ENCODE measurements at regions not wholly inside any gene's neighbourhood (a gene's known extent, or its start where the extent isn't known, plus 50 kb on each side); places are given as distances from the start of the nearest gene placed in this dataset.

DNA sequence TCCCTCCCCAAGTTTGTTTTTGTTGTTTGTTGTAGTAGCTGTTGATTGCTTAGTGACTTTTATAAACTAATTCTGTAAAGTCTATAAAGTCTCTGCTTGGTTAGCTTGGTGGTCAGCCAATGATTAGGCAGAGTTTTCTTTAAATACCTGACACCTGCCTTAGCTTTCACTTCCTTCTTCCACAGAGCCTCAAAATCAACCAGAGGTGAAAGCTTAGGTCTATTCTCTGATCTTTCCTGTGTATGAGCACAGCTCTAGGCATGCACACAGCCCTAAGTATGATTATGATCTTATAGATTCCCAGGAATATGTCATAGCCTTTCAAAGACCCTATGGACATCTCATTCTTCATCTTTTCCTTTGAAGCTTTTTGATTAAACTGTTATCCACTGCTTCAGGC, 514.7 kb downstream of the AACS start:
- no peaks in the 10 kb centered on the region for H3K4me1 ChIP-seq (ENCODE audit: control insufficient read depth in 2 of 2, insufficient read depth in 2 of 2, low read length in 2 of 2)
- no peak overlapping the region for H3K4me3 ChIP-seq (ENCODE audit: low read length in 2 of 2)
- H3K36me3 ChIP-seq (ENCODE audit: control insufficient read depth in 2 of 2, insufficient read depth in 2 of 2, low read length in 1 of 2), result no peaks in the 10 kb centered on the region

DNA sequence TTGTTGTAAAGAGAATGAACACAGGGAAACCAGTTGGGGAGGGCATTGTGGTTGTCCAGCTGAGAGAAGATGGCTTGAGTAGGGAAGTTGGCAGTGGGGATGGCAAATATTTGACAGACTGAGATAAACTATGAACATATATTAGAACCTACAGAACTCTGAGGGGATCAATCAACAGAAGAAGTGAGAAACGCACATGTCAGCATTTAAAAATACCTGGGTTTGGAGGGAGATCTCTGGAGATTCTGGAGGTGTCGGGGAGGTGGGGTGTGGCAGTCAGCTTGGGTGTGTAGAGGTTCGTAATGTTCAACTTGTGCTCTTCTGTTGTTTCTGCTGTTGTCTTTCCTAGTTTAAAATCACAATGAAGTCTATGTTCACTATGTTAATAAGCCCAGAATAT, 517.8 kb downstream of the AACS start:
- 93% methylated on average over 3 of the region's 3 CpGs for WGBS
- H3K4me1 ChIP-seq (ENCODE audit: control insufficient read depth in 2 of 2, insufficient read depth in 2 of 2, low read length in 2 of 2), result no peaks in the 10 kb centered on the region
- H3K27ac ChIP-seq (ENCODE audit: low read depth in 1 of 2, low read length in 1 of 2), result no peak overlapping the region
- H3K36me3 ChIP-seq (ENCODE audit: control insufficient read depth in 2 of 2, insufficient read depth in 2 of 2, low read length in 1 of 2), result no peaks in the 10 kb centered on the region
- DNase-seq (ENCODE audit: low read depth in 6 of 9, low spot score in 9 of 9), result no peak
- no peaks in the 10 kb centered on the region for H3K9me3 ChIP-seq (ENCODE audit: control insufficient read depth in 2 of 2, insufficient read depth in 1 of 2, low read length in 1 of 2)
- H3K27me3 ChIP-seq (ENCODE audit: control insufficient read depth in 2 of 2, insufficient read depth in 1 of 2, low read length in 1 of 2), result no peaks in the 10 kb centered on the region
- no peak overlapping the region for H3K4me3 ChIP-seq (ENCODE audit: low read length in 2 of 2)

More for the DNA sequence above, 514.7 kb downstream of the AACS start:
- DNase-seq (ENCODE audit: low read depth in 6 of 9, low spot score in 9 of 9), result no peak
- no peaks in the 10 kb centered on the region for H3K9me3 ChIP-seq (ENCODE audit: control insufficient read depth in 2 of 2, insufficient read depth in 1 of 2, low read length in 1 of 2)
- H3K27me3 ChIP-seq (ENCODE audit: control insufficient read depth in 2 of 2, insufficient read depth in 1 of 2, low read length in 1 of 2), result no peaks in the 10 kb centered on the region
- no peak overlapping the region for H3K27ac ChIP-seq (ENCODE audit: low read depth in 1 of 2, low read length in 1 of 2)

DNA sequence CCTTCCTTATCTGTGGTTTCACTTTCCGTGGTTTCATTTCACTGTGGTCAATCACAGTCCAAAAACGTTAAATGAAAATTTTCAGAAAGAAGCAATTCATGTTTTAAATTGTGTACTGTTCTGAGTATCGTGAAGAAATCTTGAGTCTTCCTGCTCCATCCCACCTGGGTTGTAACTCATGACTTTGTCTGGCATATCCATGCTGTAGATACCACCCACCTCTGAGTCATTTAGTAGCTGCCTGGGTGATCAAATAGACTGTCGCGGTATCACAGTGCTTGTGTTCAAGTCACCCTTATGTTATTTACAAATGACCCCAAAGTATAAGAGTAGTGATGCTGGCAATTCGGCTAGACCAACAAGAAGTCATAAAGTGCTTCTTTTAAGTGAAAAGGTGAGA, 521.2 kb downstream of the AACS start:
- no peak for DNase-seq (ENCODE audit: low read depth in 6 of 9, low spot score in 9 of 9)
- Histone ChIP-seq H3K9me3 (ENCODE audit: control insufficient read depth in 2 of 2, insufficient read depth in 1 of 2, low read length in 1 of 2) (no peaks in the 10 kb centered on the region), H3K4me1 (ENCODE audit: control insufficient read depth in 2 of 2, insufficient read depth in 2 of 2, low read length in 2 of 2) (no peaks in the 10 kb centered on the region), H3K36me3 (ENCODE audit: control insufficient read depth in 2 of 2, insufficient read depth in 2 of 2, low read length in 1 of 2) (no peaks in the 10 kb centered on the region), H3K27me3 (ENCODE audit: control insufficient read depth in 2 of 2, insufficient read depth in 1 of 2, low read length in 1 of 2) (no peaks in the 10 kb centered on the region), H3K27ac (ENCODE audit: low read depth in 1 of 2, low read length in 1 of 2) (no peak overlapping the region), H3K4me3 (ENCODE audit: low read length in 2 of 2) (no peak overlapping the region)
- 82% methylated on average over 6 of the region's 6 CpGs for WGBS

DNA sequence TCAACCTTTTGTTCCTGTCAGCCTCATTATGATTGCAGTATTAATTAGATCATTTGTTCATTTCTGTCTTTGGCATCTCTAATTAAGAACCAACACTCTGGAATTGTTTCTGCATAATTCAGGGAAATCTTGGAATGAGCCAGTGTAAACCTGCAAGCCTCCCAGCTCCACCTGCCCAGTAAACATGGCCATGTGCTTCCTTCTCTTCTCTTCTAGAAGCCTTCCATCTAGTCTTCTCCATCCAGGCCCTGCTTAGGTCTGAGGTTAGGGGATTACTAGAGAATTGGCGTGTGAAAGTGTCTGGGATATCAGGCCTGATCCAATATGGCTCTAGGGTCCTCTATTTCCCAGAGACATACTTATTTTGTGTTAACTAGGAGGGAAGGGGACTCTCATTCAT, 528.0 kb downstream of the AACS start:
- no peak overlapping the region for H3K4me3 ChIP-seq (ENCODE audit: low read length in 2 of 2)
- H3K36me3 ChIP-seq (ENCODE audit: control insufficient read depth in 2 of 2, insufficient read depth in 2 of 2, low read length in 1 of 2), result no peaks in the 10 kb centered on the region
- no peaks in the 10 kb centered on the region for H3K9me3 ChIP-seq (ENCODE audit: control insufficient read depth in 2 of 2, insufficient read depth in 1 of 2, low read length in 1 of 2)
- WGBS, result 88% methylated on average over 1 of the region's 1 CpG
- DNase-seq (ENCODE audit: low read depth in 6 of 9, low spot score in 9 of 9), result no peak
- H3K27ac ChIP-seq (ENCODE audit: low read depth in 1 of 2, low read length in 1 of 2), result no peak overlapping the region
- H3K4me1 ChIP-seq (ENCODE audit: control insufficient read depth in 2 of 2, insufficient read depth in 2 of 2, low read length in 2 of 2), result no peaks in the 10 kb centered on the region
- H3K27me3 ChIP-seq (ENCODE audit: control insufficient read depth in 2 of 2, insufficient read depth in 1 of 2, low read length in 1 of 2), result no peaks in the 10 kb centered on the region

DNA sequence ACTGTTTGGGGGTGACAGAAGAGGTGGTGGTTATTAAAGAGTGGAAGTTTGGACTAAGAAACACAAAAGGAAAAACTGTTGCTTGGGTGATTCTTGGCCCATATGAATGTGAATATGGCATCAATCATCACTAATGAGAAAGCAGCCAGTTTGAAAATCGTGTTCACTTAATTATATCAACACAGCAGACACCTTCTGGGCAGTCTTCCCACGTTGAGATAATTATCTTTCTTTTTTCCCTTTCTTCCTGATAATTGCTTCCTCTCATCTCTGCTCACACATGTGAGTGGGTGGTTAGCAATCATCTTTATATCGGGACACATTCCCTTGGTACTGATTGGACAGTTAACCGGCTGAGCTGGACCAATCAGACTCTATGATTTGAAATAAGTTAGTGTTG, 539.7 kb downstream of the AACS start:
- WGBS, result 75% methylated on average over 4 of the region's 4 CpGs
- Histone ChIP-seq H3K27ac (ENCODE audit: low read depth in 1 of 2, low read length in 1 of 2) (no peak overlapping the region), H3K27me3 (ENCODE audit: control insufficient read depth in 2 of 2, insufficient read depth in 1 of 2, low read length in 1 of 2) (no peaks in the 10 kb centered on the region), H3K4me1 (ENCODE audit: control insufficient read depth in 2 of 2, insufficient read depth in 2 of 2, low read length in 2 of 2) (no peaks in the 10 kb centered on the region), H3K4me3 (ENCODE audit: low read length in 2 of 2) (no peak overlapping the region), H3K36me3 (ENCODE audit: control insufficient read depth in 2 of 2, insufficient read depth in 2 of 2, low read length in 1 of 2) (no peaks in the 10 kb centered on the region), H3K9me3 (ENCODE audit: control insufficient read depth in 2 of 2, insufficient read depth in 1 of 2, low read length in 1 of 2) (no peaks in the 10 kb centered on the region)
- DNase-seq (ENCODE audit: low read depth in 6 of 9, low spot score in 9 of 9), result no peak

DNA sequence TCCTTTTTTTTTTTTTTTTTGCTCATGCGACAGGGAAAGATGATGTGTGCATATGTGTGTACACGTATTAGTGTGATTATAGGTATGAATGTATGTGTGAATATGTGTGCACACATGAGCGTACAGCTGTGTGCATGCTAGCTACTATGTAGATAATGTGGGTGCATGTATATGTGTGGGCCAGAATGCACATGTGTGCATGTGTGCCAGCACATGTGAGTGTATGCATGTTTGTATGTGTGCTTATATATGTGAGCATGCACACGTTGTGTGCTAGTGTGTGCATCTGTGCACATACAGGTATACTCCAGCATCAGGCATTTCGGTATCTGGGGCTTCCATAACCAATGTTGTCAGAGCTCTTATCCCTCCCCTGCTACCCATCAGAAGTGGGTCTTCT, 541.1 kb downstream of the AACS start:
- no peak for DNase-seq (ENCODE audit: low read depth in 6 of 9, low spot score in 9 of 9)
- WGBS, result 96% methylated on average over 5 of the region's 5 CpGs
- no peaks in the 10 kb centered on the region for H3K4me1 ChIP-seq (ENCODE audit: control insufficient read depth in 2 of 2, insufficient read depth in 2 of 2, low read length in 2 of 2)
- H3K27me3 ChIP-seq (ENCODE audit: control insufficient read depth in 2 of 2, insufficient read depth in 1 of 2, low read length in 1 of 2), result no peaks in the 10 kb centered on the region
- H3K4me3 ChIP-seq (ENCODE audit: low read length in 2 of 2), result no peak overlapping the region
- no peak overlapping the region for H3K27ac ChIP-seq (ENCODE audit: low read depth in 1 of 2, low read length in 1 of 2)
- no peaks in the 10 kb centered on the region for H3K36me3 ChIP-seq (ENCODE audit: control insufficient read depth in 2 of 2, insufficient read depth in 2 of 2, low read length in 1 of 2)
- H3K9me3 ChIP-seq (ENCODE audit: control insufficient read depth in 2 of 2, insufficient read depth in 1 of 2, low read length in 1 of 2), result no peaks in the 10 kb centered on the region

DNA sequence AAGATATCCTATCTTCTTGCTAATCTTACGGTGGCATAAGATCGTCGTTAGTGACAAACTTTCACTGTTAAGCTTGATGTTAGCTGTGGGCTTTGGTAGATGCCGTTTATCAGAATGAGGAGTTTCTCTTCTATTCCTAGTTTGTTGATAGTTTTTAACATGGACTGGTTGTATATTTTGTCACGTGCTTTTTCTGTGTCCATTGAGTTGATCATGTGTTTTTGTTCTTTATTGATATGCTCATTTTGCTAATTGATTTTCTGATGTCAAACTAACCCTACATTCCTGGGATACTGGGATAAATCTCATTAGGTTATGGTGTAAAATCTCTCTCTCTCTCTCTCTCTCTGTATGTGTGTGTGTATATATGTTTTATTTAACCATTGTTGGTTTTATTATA, 545.1 kb downstream of the AACS start:
- 84% methylated on average over 5 of the region's 5 CpGs for WGBS
- H3K4me1 ChIP-seq (ENCODE audit: control insufficient read depth in 2 of 2, insufficient read depth in 2 of 2, low read length in 2 of 2), result no peaks in the 10 kb centered on the region
- H3K9me3 ChIP-seq (ENCODE audit: control insufficient read depth in 2 of 2, insufficient read depth in 1 of 2, low read length in 1 of 2), result no peaks in the 10 kb centered on the region
- no peak overlapping the region for H3K27ac ChIP-seq (ENCODE audit: low read depth in 1 of 2, low read length in 1 of 2)
- no peaks in the 10 kb centered on the region for H3K36me3 ChIP-seq (ENCODE audit: control insufficient read depth in 2 of 2, insufficient read depth in 2 of 2, low read length in 1 of 2)
- DNase-seq (ENCODE audit: low read depth in 6 of 9, low spot score in 9 of 9), result peak in 1 of 9 donors; percentile 1
- no peaks in the 10 kb centered on the region for H3K27me3 ChIP-seq (ENCODE audit: control insufficient read depth in 2 of 2, insufficient read depth in 1 of 2, low read length in 1 of 2)
- no peak overlapping the region for H3K4me3 ChIP-seq (ENCODE audit: low read length in 2 of 2)

DNA sequence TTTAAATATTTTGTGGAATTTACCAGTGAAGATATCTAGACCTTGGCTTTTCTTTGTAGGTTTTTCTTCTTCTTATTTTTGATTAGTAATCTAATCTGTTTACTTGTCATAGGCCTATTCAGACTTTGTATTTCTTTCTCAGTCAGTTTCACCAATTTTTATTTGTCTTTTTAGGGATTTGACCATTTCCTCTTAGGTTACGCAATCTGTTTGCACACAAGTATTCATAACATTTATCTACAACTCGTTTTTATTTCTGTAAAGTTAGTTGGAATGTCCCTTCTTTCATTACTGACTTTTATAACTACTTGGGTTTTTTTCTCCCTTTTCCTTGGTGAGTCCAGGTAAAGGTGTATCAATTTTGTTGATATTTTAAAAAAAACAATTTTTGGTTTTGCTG, 545.7 kb downstream of the AACS start:
- no peaks in the 10 kb centered on the region for H3K9me3 ChIP-seq (ENCODE audit: control insufficient read depth in 2 of 2, insufficient read depth in 1 of 2, low read length in 1 of 2)
- no peak overlapping the region for H3K4me3 ChIP-seq (ENCODE audit: low read length in 2 of 2)
- no peaks in the 10 kb centered on the region for H3K4me1 ChIP-seq (ENCODE audit: control insufficient read depth in 2 of 2, insufficient read depth in 2 of 2, low read length in 2 of 2)
- no peak overlapping the region for H3K27ac ChIP-seq (ENCODE audit: low read depth in 1 of 2, low read length in 1 of 2)
- H3K27me3 ChIP-seq (ENCODE audit: control insufficient read depth in 2 of 2, insufficient read depth in 1 of 2, low read length in 1 of 2), result no peaks in the 10 kb centered on the region
- 78% methylated on average over 2 of the region's 2 CpGs for WGBS
- no peaks in the 10 kb centered on the region for H3K36me3 ChIP-seq (ENCODE audit: control insufficient read depth in 2 of 2, insufficient read depth in 2 of 2, low read length in 1 of 2)
- no peak for DNase-seq (ENCODE audit: low read depth in 6 of 9, low spot score in 9 of 9)

DNA sequence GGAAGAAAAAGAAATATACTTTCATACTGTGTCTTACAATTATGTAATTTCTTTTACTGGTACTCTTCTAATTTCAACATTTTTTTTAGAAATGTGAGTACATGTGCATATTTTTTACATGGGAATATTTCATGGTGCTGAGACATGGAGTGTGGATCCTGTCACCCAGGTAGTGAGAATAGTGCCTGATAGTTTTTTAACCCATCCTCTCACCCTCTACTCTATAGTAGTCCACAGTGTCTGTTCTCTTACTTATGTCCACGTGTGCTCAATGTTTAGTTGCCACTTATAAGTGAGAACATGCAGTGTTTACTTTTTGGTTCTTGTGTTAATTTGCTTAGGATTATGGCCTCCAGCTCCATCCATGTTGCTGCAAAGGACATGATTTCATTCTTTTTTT, 548.8 kb downstream of the AACS start:
- 95% methylated on average over 1 of the region's 1 CpG for WGBS
- Histone ChIP-seq H3K9me3 (ENCODE audit: control insufficient read depth in 2 of 2, insufficient read depth in 1 of 2, low read length in 1 of 2) (no peaks in the 10 kb centered on the region), H3K4me3 (ENCODE audit: low read length in 2 of 2) (no peak overlapping the region), H3K36me3 (ENCODE audit: control insufficient read depth in 2 of 2, insufficient read depth in 2 of 2, low read length in 1 of 2) (no peaks in the 10 kb centered on the region), H3K27me3 (ENCODE audit: control insufficient read depth in 2 of 2, insufficient read depth in 1 of 2, low read length in 1 of 2) (no peaks in the 10 kb centered on the region), H3K4me1 (ENCODE audit: control insufficient read depth in 2 of 2, insufficient read depth in 2 of 2, low read length in 2 of 2) (no peaks in the 10 kb centered on the region), H3K27ac (ENCODE audit: low read depth in 1 of 2, low read length in 1 of 2) (no peak overlapping the region)
- no peak for DNase-seq (ENCODE audit: low read depth in 6 of 9, low spot score in 9 of 9)

DNA sequence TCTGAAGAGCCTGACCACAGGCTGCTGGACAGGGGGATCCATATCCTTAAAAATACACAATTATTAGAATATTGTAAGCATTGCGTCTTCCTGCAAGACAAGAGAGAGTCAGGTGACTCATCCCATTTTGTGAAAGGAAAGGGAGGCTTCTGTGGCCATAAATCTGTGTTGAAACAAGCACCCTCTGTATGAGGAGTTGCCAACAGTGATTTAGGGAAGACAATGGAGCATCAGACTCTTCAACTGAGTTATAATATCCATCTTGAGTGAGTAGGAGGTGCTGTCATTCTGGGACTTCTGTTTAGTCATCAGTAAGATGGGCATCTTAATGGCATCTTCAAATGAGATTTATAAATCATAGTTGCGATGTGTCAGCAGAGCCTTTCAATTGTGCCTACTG, 554.5 kb downstream of the AACS start:
- Histone ChIP-seq H3K4me1 (ENCODE audit: control insufficient read depth in 2 of 2, insufficient read depth in 2 of 2, low read length in 2 of 2) (no peaks in the 10 kb centered on the region), H3K27ac (ENCODE audit: low read depth in 1 of 2, low read length in 1 of 2) (no peak overlapping the region), H3K36me3 (ENCODE audit: control insufficient read depth in 2 of 2, insufficient read depth in 2 of 2, low read length in 1 of 2) (no peaks in the 10 kb centered on the region), H3K4me3 (ENCODE audit: low read length in 2 of 2) (no peak overlapping the region), H3K27me3 (ENCODE audit: control insufficient read depth in 2 of 2, insufficient read depth in 1 of 2, low read length in 1 of 2) (no peaks in the 10 kb centered on the region), H3K9me3 (ENCODE audit: control insufficient read depth in 2 of 2, insufficient read depth in 1 of 2, low read length in 1 of 2) (no peaks in the 10 kb centered on the region)
- 71% methylated on average over 2 of the region's 2 CpGs for WGBS
- no peak for DNase-seq (ENCODE audit: low read depth in 6 of 9, low spot score in 9 of 9)
